HCT116 (cell line): ENCODE measurements at regions not wholly inside any gene's neighbourhood (a gene's known extent, or its start where the extent isn't known, plus 50 kb on each side); places are given as distances from the start of the nearest gene placed in this dataset.

Source experiments
- ATAC-seq: fragments of 200-7000 bp; cut with Tn5 transposase; 2 replicates; pipeline ENCODE4 v1.9.1; 2020; ENCODE audit warnings: mild to moderate bottlenecking, moderate library complexity
- BruUV-seq: library from RNA; stranded (reverse); fragments of 400-500 nt; replicated peaks from 2 replicates; lab custom pipeline; 2021; lab: Mats Ljungman, UMichigan
- CTCF ChIA-PET: fragments of 300-600 bp; sonication (Branson Sonifier 250); formaldehyde crosslinking; loops from one replicate; lab custom pipeline; 2021; ENCODE audit warnings: antibody characterized with exemption; lab: Charles Lee
- POLR2A ChIA-PET: fragments of 300-600, 350-600 bp; sonication (Branson Sonifier 250); formaldehyde crosslinking; loops from one replicate; lab custom pipeline; 2021; ENCODE audit warnings: antibody characterized with exemption; lab: Charles Lee
- RAD21 ChIA-PET, 2 experiments: fragments of 300-600 bp; sonication (Branson Sonifier 250); formaldehyde crosslinking; loops; one replicate each; lab custom pipeline; 2023; ENCODE audit warnings: low total read pairs in 2 of 2; ENCODE audit not compliant: uncharacterized antibody in 2 of 2, unreplicated experiment in 2 of 2, low non-redundant PET in 1 of 2; lab: Charles Lee
- DNase-seq: peaks from one replicate; pipeline ENCODE4 v3.0.0-alpha.2; 2010; ENCODE audit warnings: low read depth, low spot score
- H2AFZ ChIP-seq: fragments of 200-600 bp; shearing (Covaris generic), sonication (generic); 2 replicates; pipeline ENCODE4 v1.6.1; 2017; ENCODE audit warnings: low read depth, mixed run types, mixed read lengths, antibody characterized with exemption, low read length; ENCODE audit not compliant: poor library complexity, severe bottlenecking
- H3K27ac ChIP-seq: 2 replicates; pipeline ENCODE4 v1.5.1; 2012; ENCODE audit warnings: low read depth, low read length
- H3K27me3 ChIP-seq: fragments of 200-600 bp; sonication (generic); 2 replicates; pipeline ENCODE4 v1.6.1; 2016; ENCODE audit warnings: mixed run types, low read length, mixed read lengths; ENCODE audit not compliant: insufficient read depth
- H3K36me3 ChIP-seq, 2 experiments: fragments of 200-500 bp in 1 of 2; fragments of 200-600 bp in 1 of 2; sonication (Bioruptor generic) in 1 of 2; sonication (generic) in 1 of 2; 2 replicates each; pipeline versions ENCODE4 v1.5.1 to v1.6.1; 2014 to 2016; ENCODE audit warnings: low read length in 2 of 2, inconsistent platforms in 1 of 2, mixed read lengths in 1 of 2, mixed run types in 1 of 2; ENCODE audit not compliant: insufficient read depth in 2 of 2, control insufficient read depth in 1 of 2
- H3K4me1 ChIP-seq, 2 experiments: fragments of 200-600 bp in 1 of 2; sonication (generic) in 1 of 2; 2 replicates each; pipeline versions ENCODE4 v1.5.1 to v1.6.1; 2012 to 2017; ENCODE audit warnings: low read length in 2 of 2, inconsistent platforms in 1 of 2, mild to moderate bottlenecking in 1 of 2, mixed read lengths in 1 of 2, mixed run types in 1 of 2, moderate library complexity in 1 of 2; ENCODE audit not compliant: insufficient read depth in 2 of 2, control insufficient read depth in 1 of 2
- H3K4me2 ChIP-seq: fragments of 200-600 bp; sonication (generic); 2 replicates; pipeline ENCODE4 v1.6.1; 2017; ENCODE audit warnings: mixed run types, low read length, mixed read lengths
- H3K4me3 ChIP-seq, 2 experiments: fragments of 200-600 bp in 1 of 2; sonication (generic) in 1 of 2; replicated peaks in 1 of 2; 2 replicates each; pipeline ENCODE4 v1.5.1; 2011 to 2016; ENCODE audit warnings: low read length in 2 of 2, control low read depth in 1 of 2, low read depth in 1 of 2, mild to moderate bottlenecking in 1 of 2, mixed read lengths in 1 of 2, mixed run types in 1 of 2
- H3K79me2 ChIP-seq: fragments of 200-600 bp; sonication (generic); 2 replicates; pipeline ENCODE4 v1.6.1; 2017; ENCODE audit warnings: mild to moderate bottlenecking, mixed run types, low read length, moderate library complexity, mixed read lengths; ENCODE audit not compliant: insufficient read depth
- H3K9ac ChIP-seq: fragments of 200-600 bp; sonication (generic); 2 replicates; pipeline ENCODE4 v1.6.1; 2016; ENCODE audit warnings: low read length, mixed read lengths
- H3K9me2 ChIP-seq: fragments of 200-600 bp; sonication (generic), shearing (Covaris generic); 2 replicates; pipeline ENCODE4 v1.6.1; 2017; ENCODE audit warnings: mixed run types, mild to moderate bottlenecking, moderate library complexity; ENCODE audit not compliant: insufficient read depth
- H3K9me3 ChIP-seq, 2 experiments: fragments of 200-500 bp in 1 of 2; fragments of 200-600 bp in 1 of 2; sonication (Bioruptor generic) in 1 of 2; sonication (generic) in 1 of 2; 2 replicates each; pipeline ENCODE4 v1.6.1; 2014 to 2017; ENCODE audit warnings: low read length in 2 of 2, mixed read lengths in 2 of 2, inconsistent platforms in 1 of 2, low read depth in 1 of 2, mild to moderate bottlenecking in 1 of 2, mixed run types in 1 of 2, moderate library complexity in 1 of 2; ENCODE audit not compliant: control insufficient read depth in 1 of 2, insufficient read depth in 1 of 2
- H4K20me1 ChIP-seq: fragments of 200-600 bp; sonication (generic), shearing (Covaris generic); 2 replicates; pipeline ENCODE4 v1.6.1; 2017; ENCODE audit warnings: mixed run types, mild to moderate bottlenecking, moderate library complexity; ENCODE audit not compliant: insufficient read depth
- ATF3 ChIP-seq: IDR thresholded peaks from 2 replicates; pipeline ENCODE4 v1.6.1; 2012
- CEBPB ChIP-seq: IDR thresholded peaks from 2 replicates; pipeline ENCODE4 v1.6.1; 2012; ENCODE audit warnings: low read depth
- CTCF ChIP-seq, 3 experiments: fragments of 200-600 bp in 1 of 3; sonication (generic) in 1 of 3; IDR thresholded peaks in 2 of 3; conservative IDR thresholded peaks in 1 of 3; 2 replicates each; pipeline ENCODE4 v1.5.1; 2012 to 2017; ENCODE audit warnings: low read depth in 2 of 3, low read length in 2 of 3, antibody characterized with exemption in 1 of 3, borderline replicate concordance in 1 of 3, control low read depth in 1 of 3, mild to moderate bottlenecking in 1 of 3, mixed read lengths in 1 of 3, mixed run types in 1 of 3, moderate library complexity in 1 of 3; ENCODE audit not compliant: insufficient read depth in 1 of 3
- EZH2phosphoT487 ChIP-seq: fragments of 200-600 bp; IDR thresholded peaks from 2 replicates; pipeline ENCODE4 v1.6.1; 2018; ENCODE audit warnings: antibody characterized with exemption, borderline replicate concordance
- FOSL1 ChIP-seq: IDR thresholded peaks from 2 replicates; pipeline ENCODE4 v1.6.1; 2012; ENCODE audit warnings: low read depth
- JUND ChIP-seq: IDR thresholded peaks from 2 replicates; pipeline ENCODE4 v1.6.1; 2012
- MAX ChIP-seq: IDR thresholded peaks from 2 replicates; pipeline ENCODE4 v1.6.1; 2012
- POLR2A ChIP-seq: IDR thresholded peaks from 2 replicates; pipeline ENCODE4 v1.7.0; 2011; ENCODE audit warnings: borderline replicate concordance; ENCODE audit not compliant: insufficient read depth, insufficient read length; ENCODE audit errors: extremely low read depth
- POLR2AphosphoS5 ChIP-seq: IDR thresholded peaks from 2 replicates; pipeline ENCODE4 v1.6.1; 2011; ENCODE audit warnings: mild to moderate bottlenecking, low read depth, low read length, moderate library complexity
- RAD21 ChIP-seq: IDR thresholded peaks from 2 replicates; pipeline ENCODE4 v1.6.1; 2012; ENCODE audit warnings: low read depth, mild to moderate bottlenecking
- SIN3A ChIP-seq: IDR thresholded peaks from 2 replicates; pipeline ENCODE4 v1.6.1; 2012; ENCODE audit warnings: low read depth
- SP1 ChIP-seq: IDR thresholded peaks from 2 replicates; pipeline ENCODE4 v1.6.1; 2012; ENCODE audit warnings: low read depth
- YY1 ChIP-seq: IDR thresholded peaks from 2 replicates; pipeline ENCODE4 v1.6.1; 2011; ENCODE audit warnings: low read length, low read depth, moderate library complexity, mild to moderate bottlenecking; ENCODE audit not compliant: insufficient replicate concordance; ENCODE audit errors: extremely low read depth
- ZBTB33 ChIP-seq: IDR thresholded peaks from 2 replicates; pipeline ENCODE4 v1.6.1; 2011; ENCODE audit warnings: mild to moderate bottlenecking, low read length, moderate library complexity; ENCODE audit not compliant: insufficient replicate concordance; ENCODE audit errors: extremely low read depth
- ZNF274 ChIP-seq: fragments of 200-500 bp; sonication (Bioruptor generic); IDR thresholded peaks from 2 replicates; pipeline ENCODE4 v1.6.1; 2014; ENCODE audit warnings: mild to moderate bottlenecking, low read depth, low read length, inconsistent platforms
- intact Hi-C: fragments of 100-400 bp; cut with micrococcal nuclease; formaldehyde crosslinking; loops from 2 replicates; pipeline ENCODE4 v1.10.0; 2022

- TF ChIP-seq EZH2phosphoT487, result no peak
- CTCF ChIA-PET, result no interaction called here
- Histone ChIP-seq H2AFZ (no peak overlapping the region), H3K36me3 (no peaks in the 10 kb centered on the region), H3K4me3 (no peak overlapping the region), H3K27me3 (no peaks in the 10 kb centered on the region), H3K9ac (no peak overlapping the region), H3K4me1 (no peaks in the 10 kb centered on the region), H3K27ac (no peak overlapping the region), H3K79me2 (no peaks in the 10 kb centered on the region), H3K9me3 (peaks cover 6 to 18% of the 10 kb centered on the region in 2 experiments; a peak in 2 of 4 replicates), H4K20me1 (no peaks in the 10 kb centered on the region), H3K9me2 (no peaks in the 10 kb centered on the region), H3K4me2 (no peak overlapping the region)
- intact Hi-C loops, result no loop called here
- POLR2A ChIA-PET, result no interaction called here
- BruUV-seq, result no TSS peak
- ATAC-seq (no peak), DNase-seq (no peak)
- RAD21 ChIA-PET, result no interaction called here
Observed at GRCh38 chr18:41690332-41691127, 264.5 kb upstream of the PIK3C3 start.

GRCh38 chr18:41687138-41687537 is 267.9 kb upstream of the PIK3C3 start:
- TF ChIP-seq MAX (no peak), SIN3A (no peak), POLR2AphosphoS5 (no peak), ATF3 (no peak), FOSL1 (no peak), YY1 (no peak), CEBPB (no peak), JUND (no peak), RAD21 (no peak), SP1 (no peak), ZBTB33 (no peak), ZNF274 (no peak), POLR2A (no peak), CTCF (IDR thresholded peaks at IDR 0.05 in 2 of 3, conservative IDR thresholded peaks at IDR 0.05 in 1 of 3; ENCODE audit: borderline replicate concordance in 1 of 3, insufficient read depth in 1 of 3, low read depth in 2 of 3, low read length in 2 of 3) (no peak)
- Histone ChIP-seq H3K4me3 (no peak overlapping the region), H3K4me1 (no peaks in the 10 kb centered on the region), H3K4me2 (no peak overlapping the region), H4K20me1 (no peaks in the 10 kb centered on the region), H3K9ac (no peak overlapping the region), H3K9me2 (no peaks in the 10 kb centered on the region), H3K36me3 (no peaks in the 10 kb centered on the region), H2AFZ (no peak overlapping the region), H3K27ac (no peak overlapping the region), H3K9me3 (peaks cover 16 to 20% of the 10 kb centered on the region in 2 experiments; a peak in 2 of 4 replicates), H3K27me3 (no peaks in the 10 kb centered on the region), H3K79me2 (no peaks in the 10 kb centered on the region)
- intact Hi-C loops, result no loop called here
- CTCF ChIA-PET, result no interaction called here
- DNase-seq, result no peak
- POLR2A ChIA-PET, result no interaction called here
- ATAC-seq, result no peak
- RAD21 ChIA-PET, result no interaction called here
- no TSS peak for BruUV-seq
